IMR-90 (cell line): ENCODE measurements at regions not wholly inside any gene's neighbourhood (a gene's known extent, or its start where the extent isn't known, plus 50 kb on each side); places are given as distances from the start of the nearest gene placed in this dataset.

Experiments
- NFE2L2 ChIP-seq: fragments of 150-350 bp; IDR thresholded peaks from 2 replicates; pipeline ENCODE4 v1.6.1; 2016; ENCODE audit warnings: low read depth, mild to moderate bottlenecking, low read length
- USF2 ChIP-seq: fragments of 150-350 bp; IDR thresholded peaks from 2 replicates; pipeline ENCODE4 v1.6.1; 2017; ENCODE audit warnings: mild to moderate bottlenecking, antibody characterized with exemption, low read length, low read depth

- TF ChIP-seq USF2 (no peak), NFE2L2 (no peak)
Measured at GRCh38 chr7:130995252-130996081, 261.5 kb upstream of the KLF14 start (continued).
